Cardiac fibroblast (primary cell): ENCODE measurements at regions not wholly inside any gene's neighbourhood (a gene's known extent, or its start where the extent isn't known, plus 50 kb on each side); places are given as distances from the start of the nearest gene placed in this dataset.

Source experiments
- DNase-seq, 2 donors: peaks; one replicate each; pipeline versions ENCODE4 v3.0.0 to v3.0.0-alpha.2; 2010; ENCODE audit warnings: low read depth in 2 of 2
- H3K4me3 ChIP-seq, 2 donors: replicated peaks in 1 of 2; 1 replicate in 1 of 2; 2 replicates in 1 of 2; pipeline ENCODE4 v1.5.1; 2011; ENCODE audit warnings: low read depth in 2 of 2, low read length in 2 of 2, mild to moderate bottlenecking in 2 of 2, moderate library complexity in 1 of 2
- CTCF ChIP-seq: IDR thresholded peaks from one replicate; pipeline ENCODE4 v1.5.1; 2011; ENCODE audit warnings: low read depth, mild to moderate bottlenecking, low read length, inconsistent platforms

GRCh38 chr3:177476495-177476894, 279.2 kb upstream of the TBL1XR1 start:
- DNase-seq: no peak
- no peak for TF ChIP-seq CTCF
- no peak overlapping the region for H3K4me3 ChIP-seq

- TF ChIP-seq CTCF: no peak
- H3K4me3 ChIP-seq: no peak overlapping the region
These were observed 279.7 kb upstream of the TBL1XR1 start for GRCh38 chr3:177476921-177477435.

DNA sequence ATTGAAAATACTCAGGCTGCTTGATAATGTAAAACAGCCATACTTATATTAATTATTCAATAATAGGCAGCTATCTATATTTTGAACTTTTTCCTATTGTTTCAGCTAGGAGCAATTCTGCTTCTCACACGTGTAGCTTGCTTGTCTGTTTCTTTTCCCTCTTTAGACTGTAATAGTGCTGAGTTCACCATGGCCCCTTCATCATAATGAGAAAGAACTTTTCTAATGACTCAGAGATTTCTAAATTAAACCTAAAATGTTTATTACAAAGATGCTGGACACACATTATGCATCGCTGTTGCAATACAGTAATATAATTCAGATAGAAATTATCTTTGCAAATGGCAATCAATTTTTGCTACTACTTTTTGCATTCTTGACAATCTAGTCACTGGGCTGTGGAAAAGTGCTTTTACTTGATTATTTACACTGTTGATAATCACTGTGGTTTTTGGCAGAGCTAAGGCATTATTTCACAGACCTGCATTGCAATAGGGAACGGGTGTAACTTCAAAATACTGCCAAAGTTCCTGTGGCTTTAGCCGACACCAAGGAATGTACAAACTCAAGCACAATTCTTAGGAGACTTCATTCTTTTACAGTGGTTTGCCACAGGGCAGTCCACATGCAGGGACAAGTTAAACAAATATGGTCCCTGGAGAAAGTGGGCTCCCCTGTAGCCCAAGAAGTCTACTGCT, 281.0 kb upstream of the TBL1XR1 start:
- TF ChIP-seq CTCF: no peak
- no peak overlapping the region for H3K4me3 ChIP-seq
- peak; percentile 99 to 100 for DNase-seq

More at GRCh38 chr3:177476921-177477435, 279.7 kb upstream of the TBL1XR1 start:
- no peak for DNase-seq

- no peak for TF ChIP-seq CTCF
- no peak for DNase-seq
- no peak overlapping the region for H3K4me3 ChIP-seq
These were observed 282.3 kb upstream of the TBL1XR1 start for GRCh38 chr3:177479630-177480029.

- H3K4me3 ChIP-seq: no peak overlapping the region
- DNase-seq: no peak
- no peak for TF ChIP-seq CTCF
These were observed 284.0 kb upstream of the TBL1XR1 start for GRCh38 chr3:177481329-177481728.

GRCh38 chr3:177482048-177482691, 284.9 kb upstream of the TBL1XR1 start:
- no peak for TF ChIP-seq CTCF
- no peak for DNase-seq
- H3K4me3 ChIP-seq: no peak overlapping the region
